Liver (tissue), 8 donors: ENCODE measurements at regions not wholly inside any gene's neighbourhood (a gene's known extent, or its start where the extent isn't known, plus 50 kb on each side); places are given as distances from the start of the nearest gene placed in this dataset.
"Not testable (repeated sequence)": the region's sequence is repeated elsewhere in the genome, so short reads cannot be mapped to it uniquely, and the experiment has no call there.

Source experiments
- DNase-seq: peaks from one replicate; pipeline ENCODE4 v3.0.0-alpha.2; 2017; ENCODE audit warnings: low spot score
- H3K27ac ChIP-seq, 2 donors: one replicate each; pipeline ENCODE4 v1.7.0; 2013; ENCODE audit warnings: inconsistent platforms in 2 of 2, low read length in 2 of 2, control low read depth in 1 of 2, low read depth in 1 of 2, mild to moderate bottlenecking in 1 of 2
- H3K27me3 ChIP-seq, 4 donors: one replicate each; pipeline versions ENCODE4 v1.6.1 to v1.7.0; 2013; ENCODE audit warnings: low read length in 3 of 4, inconsistent platforms in 1 of 4, mild to moderate bottlenecking in 1 of 4, moderate library complexity in 1 of 4; ENCODE audit not compliant: control insufficient read depth in 4 of 4, insufficient read depth in 4 of 4
- H3K36me3 ChIP-seq, 4 donors: one replicate each; pipeline versions ENCODE4 v1.6.1 to v1.7.0; 2013; ENCODE audit warnings: low read length in 3 of 4, mild to moderate bottlenecking in 3 of 4, low read depth in 1 of 4, moderate library complexity in 1 of 4; ENCODE audit not compliant: control insufficient read depth in 4 of 4, insufficient read depth in 3 of 4
- H3K4me1 ChIP-seq, 4 donors: one replicate each; pipeline versions ENCODE4 v1.6.1 to v1.7.0; 2013; ENCODE audit warnings: low read length in 3 of 4, mild to moderate bottlenecking in 3 of 4, moderate library complexity in 1 of 4; ENCODE audit not compliant: control insufficient read depth in 4 of 4, insufficient read depth in 4 of 4
- H3K4me3 ChIP-seq, 3 donors: one replicate each; pipeline versions ENCODE4 v1.6.1 to v1.7.0; 2013; ENCODE audit warnings: low read length in 3 of 3, control low read depth in 1 of 3, low read depth in 1 of 3, mild to moderate bottlenecking in 1 of 3
- H3K9ac ChIP-seq, 2 donors: one replicate each; pipeline ENCODE4 v1.7.0; 2013; ENCODE audit warnings: low read length in 2 of 2, mild to moderate bottlenecking in 2 of 2, moderate library complexity in 2 of 2, control low read depth in 1 of 2, low read depth in 1 of 2
- H3K9me3 ChIP-seq, 4 donors: one replicate each; pipeline versions ENCODE4 v1.6.1 to v1.7.0; 2013; ENCODE audit warnings: low read length in 3 of 4; ENCODE audit not compliant: control insufficient read depth in 4 of 4
- EGR1 ChIP-seq, 2 donors: IDR thresholded peaks; 2 replicates each; pipeline ENCODE4 v1.6.1; 2016 to 2018; ENCODE audit warnings: antibody characterized with exemption in 2 of 2, low read depth in 2 of 2
- FOXA1 ChIP-seq: IDR thresholded peaks from 2 replicates; pipeline ENCODE4 v1.6.1; 2016; ENCODE audit warnings: antibody characterized with exemption
- FOXA2 ChIP-seq: IDR thresholded peaks from 2 replicates; pipeline ENCODE4 v1.6.1; 2016; ENCODE audit warnings: antibody characterized with exemption
- GABPA ChIP-seq, 2 donors: IDR thresholded peaks in 1 of 2; conservative IDR thresholded peaks in 1 of 2; 2 replicates each; pipeline ENCODE4 v1.6.1; 2016; ENCODE audit warnings: antibody characterized with exemption in 2 of 2, mild to moderate bottlenecking in 1 of 2, moderate library complexity in 1 of 2
- HNF4A ChIP-seq, 2 donors: conservative IDR thresholded peaks; 2 replicates each; pipeline ENCODE4 v1.6.1; 2016; ENCODE audit warnings: antibody characterized with exemption in 2 of 2, mild to moderate bottlenecking in 2 of 2
- HNF4G ChIP-seq: IDR thresholded peaks from 2 replicates; pipeline ENCODE4 v1.6.1; 2016; ENCODE audit warnings: antibody characterized with exemption
- JUND ChIP-seq, 2 donors: IDR thresholded peaks; 2 replicates each; pipeline ENCODE4 v1.6.1; 2016; ENCODE audit warnings: antibody characterized with exemption in 2 of 2
- NR2F2 ChIP-seq: IDR thresholded peaks from 2 replicates; pipeline ENCODE4 v1.6.1; 2016; ENCODE audit warnings: antibody characterized with exemption
- RAD21 ChIP-seq, 2 donors: IDR thresholded peaks; 2 replicates each; pipeline ENCODE4 v1.6.1; 2016; ENCODE audit warnings: antibody characterized with exemption in 2 of 2, mild to moderate bottlenecking in 2 of 2
- RXRA ChIP-seq, 2 donors: IDR thresholded peaks; 2 replicates each; pipeline ENCODE4 v1.6.1; 2017 to 2018; ENCODE audit warnings: antibody characterized with exemption in 2 of 2, mild to moderate bottlenecking in 1 of 2
- SP1 ChIP-seq: IDR thresholded peaks from 2 replicates; pipeline ENCODE4 v1.6.1; 2018; ENCODE audit warnings: antibody characterized with exemption, mild to moderate bottlenecking
- TAF1 ChIP-seq: conservative IDR thresholded peaks from 2 replicates; pipeline ENCODE4 v1.6.1; 2016; ENCODE audit warnings: antibody characterized with exemption, mild to moderate bottlenecking
- YY1 ChIP-seq: IDR thresholded peaks from 2 replicates; pipeline ENCODE4 v1.6.1; 2016; ENCODE audit warnings: antibody characterized with exemption, mild to moderate bottlenecking
- WGBS: extraction: QIAGEN DNeasy Blood & Tissue Kit; methylation state at CpG from one replicate; pipeline ENCODE4 v1.1.7; 2013; 5-methylcytosine and 5-hydroxymethylcytosine counted together
- TF ChIP-seq, protein P1 (sequence below): IDR thresholded peaks from 2 replicates; pipeline ENCODE4 v1.6.1; 2016; ENCODE audit warnings: antibody characterized with exemption
- TF ChIP-seq, protein P2 (sequence below): IDR thresholded peaks from 2 replicates; pipeline ENCODE4 v1.6.1; 2016; ENCODE audit warnings: antibody characterized with exemption
- TF ChIP-seq, protein P3 (sequence below): fragments of 150-350 bp; IDR thresholded peaks from 2 replicates; pipeline ENCODE4 v1.5.1; 2017; ENCODE audit warnings: improper control_type of control experiment, low read depth, low read length; ENCODE audit not compliant: missing input control
- TF ChIP-seq, protein P4 (sequence below): IDR thresholded peaks from 2 replicates; pipeline ENCODE4 v1.6.1; 2016; ENCODE audit warnings: antibody characterized with exemption
- TF ChIP-seq, protein P5 (sequence below): IDR thresholded peaks from 2 replicates; pipeline ENCODE4 v1.6.1; 2016; ENCODE audit warnings: antibody characterized with exemption, mild to moderate bottlenecking
- donor health status: healthy.
- donor health status: healthy.
- donor health status: healthy.
- donor health status: healthy.
- donor health status: healthy.

DNA sequence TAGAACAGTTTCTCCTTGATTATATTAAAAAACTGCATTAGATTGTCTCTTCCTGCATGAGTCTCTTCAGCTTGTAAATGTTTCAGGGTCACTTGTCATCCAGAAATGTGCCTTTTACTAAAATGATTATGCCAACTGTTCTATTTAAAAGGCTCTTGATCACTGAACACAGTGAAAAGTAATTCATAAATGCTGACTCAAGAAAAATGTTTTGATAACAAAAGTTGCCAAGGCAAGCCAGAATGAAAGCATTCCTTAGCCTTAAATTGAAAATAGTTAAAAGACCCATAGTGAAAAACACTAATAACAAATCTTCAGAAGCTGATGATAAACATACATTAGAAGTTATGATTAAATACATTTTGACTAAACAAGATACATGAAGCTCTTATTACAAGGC is 356.0 kb upstream of the KIF2B start:
- Histone ChIP-seq H3K9me3 (no peaks in the 10 kb centered on the region), H3K36me3 (no peaks in the 10 kb centered on the region)
- TF ChIP-seq NR2F2 (no peak), SP1 (no peak), RXRA (IDR thresholded peaks at IDR 0.05) (no peak), GABPA (IDR thresholded peaks at IDR 0.05 in 1 of 2, conservative IDR thresholded peaks at IDR 0.05 in 1 of 2) (no peak), JUND (IDR thresholded peaks at IDR 0.05) (no peak), YY1 (no peak), EGR1 (IDR thresholded peaks at IDR 0.05; ENCODE audit: low read depth in 2 of 2) (no peak), FOXA1 (no peak), HNF4A (conservative IDR thresholded peaks at IDR 0.05) (no peak), RAD21 (IDR thresholded peaks at IDR 0.05) (no peak), HNF4G (no peak), TAF1 (no peak), FOXA2 (no peak)
- TF ChIP-seq, protein P1, sequence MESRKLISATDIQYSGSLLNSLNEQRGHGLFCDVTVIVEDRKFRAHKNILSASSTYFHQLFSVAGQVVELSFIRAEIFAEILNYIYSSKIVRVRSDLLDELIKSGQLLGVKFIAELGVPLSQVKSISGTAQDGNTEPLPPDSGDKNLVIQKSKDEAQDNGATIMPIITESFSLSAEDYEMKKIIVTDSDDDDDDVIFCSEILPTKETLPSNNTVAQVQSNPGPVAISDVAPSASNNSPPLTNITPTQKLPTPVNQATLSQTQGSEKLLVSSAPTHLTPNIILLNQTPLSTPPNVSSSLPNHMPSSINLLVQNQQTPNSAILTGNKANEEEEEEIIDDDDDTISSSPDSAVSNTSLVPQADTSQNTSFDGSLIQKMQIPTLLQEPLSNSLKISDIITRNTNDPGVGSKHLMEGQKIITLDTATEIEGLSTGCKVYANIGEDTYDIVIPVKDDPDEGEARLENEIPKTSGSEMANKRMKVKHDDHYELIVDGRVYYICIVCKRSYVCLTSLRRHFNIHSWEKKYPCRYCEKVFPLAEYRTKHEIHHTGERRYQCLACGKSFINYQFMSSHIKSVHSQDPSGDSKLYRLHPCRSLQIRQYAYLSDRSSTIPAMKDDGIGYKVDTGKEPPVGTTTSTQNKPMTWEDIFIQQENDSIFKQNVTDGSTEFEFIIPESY = no peak
- TF ChIP-seq, protein P2, sequence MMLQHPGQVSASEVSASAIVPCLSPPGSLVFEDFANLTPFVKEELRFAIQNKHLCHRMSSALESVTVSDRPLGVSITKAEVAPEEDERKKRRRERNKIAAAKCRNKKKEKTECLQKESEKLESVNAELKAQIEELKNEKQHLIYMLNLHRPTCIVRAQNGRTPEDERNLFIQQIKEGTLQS = no peak
- TF ChIP-seq, protein P3, sequence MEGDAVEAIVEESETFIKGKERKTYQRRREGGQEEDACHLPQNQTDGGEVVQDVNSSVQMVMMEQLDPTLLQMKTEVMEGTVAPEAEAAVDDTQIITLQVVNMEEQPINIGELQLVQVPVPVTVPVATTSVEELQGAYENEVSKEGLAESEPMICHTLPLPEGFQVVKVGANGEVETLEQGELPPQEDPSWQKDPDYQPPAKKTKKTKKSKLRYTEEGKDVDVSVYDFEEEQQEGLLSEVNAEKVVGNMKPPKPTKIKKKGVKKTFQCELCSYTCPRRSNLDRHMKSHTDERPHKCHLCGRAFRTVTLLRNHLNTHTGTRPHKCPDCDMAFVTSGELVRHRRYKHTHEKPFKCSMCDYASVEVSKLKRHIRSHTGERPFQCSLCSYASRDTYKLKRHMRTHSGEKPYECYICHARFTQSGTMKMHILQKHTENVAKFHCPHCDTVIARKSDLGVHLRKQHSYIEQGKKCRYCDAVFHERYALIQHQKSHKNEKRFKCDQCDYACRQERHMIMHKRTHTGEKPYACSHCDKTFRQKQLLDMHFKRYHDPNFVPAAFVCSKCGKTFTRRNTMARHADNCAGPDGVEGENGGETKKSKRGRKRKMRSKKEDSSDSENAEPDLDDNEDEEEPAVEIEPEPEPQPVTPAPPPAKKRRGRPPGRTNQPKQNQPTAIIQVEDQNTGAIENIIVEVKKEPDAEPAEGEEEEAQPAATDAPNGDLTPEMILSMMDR = no peak
- TF ChIP-seq, protein P4, sequence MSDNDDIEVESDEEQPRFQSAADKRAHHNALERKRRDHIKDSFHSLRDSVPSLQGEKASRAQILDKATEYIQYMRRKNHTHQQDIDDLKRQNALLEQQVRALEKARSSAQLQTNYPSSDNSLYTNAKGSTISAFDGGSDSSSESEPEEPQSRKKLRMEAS = no peak
- TF ChIP-seq, protein P5, sequence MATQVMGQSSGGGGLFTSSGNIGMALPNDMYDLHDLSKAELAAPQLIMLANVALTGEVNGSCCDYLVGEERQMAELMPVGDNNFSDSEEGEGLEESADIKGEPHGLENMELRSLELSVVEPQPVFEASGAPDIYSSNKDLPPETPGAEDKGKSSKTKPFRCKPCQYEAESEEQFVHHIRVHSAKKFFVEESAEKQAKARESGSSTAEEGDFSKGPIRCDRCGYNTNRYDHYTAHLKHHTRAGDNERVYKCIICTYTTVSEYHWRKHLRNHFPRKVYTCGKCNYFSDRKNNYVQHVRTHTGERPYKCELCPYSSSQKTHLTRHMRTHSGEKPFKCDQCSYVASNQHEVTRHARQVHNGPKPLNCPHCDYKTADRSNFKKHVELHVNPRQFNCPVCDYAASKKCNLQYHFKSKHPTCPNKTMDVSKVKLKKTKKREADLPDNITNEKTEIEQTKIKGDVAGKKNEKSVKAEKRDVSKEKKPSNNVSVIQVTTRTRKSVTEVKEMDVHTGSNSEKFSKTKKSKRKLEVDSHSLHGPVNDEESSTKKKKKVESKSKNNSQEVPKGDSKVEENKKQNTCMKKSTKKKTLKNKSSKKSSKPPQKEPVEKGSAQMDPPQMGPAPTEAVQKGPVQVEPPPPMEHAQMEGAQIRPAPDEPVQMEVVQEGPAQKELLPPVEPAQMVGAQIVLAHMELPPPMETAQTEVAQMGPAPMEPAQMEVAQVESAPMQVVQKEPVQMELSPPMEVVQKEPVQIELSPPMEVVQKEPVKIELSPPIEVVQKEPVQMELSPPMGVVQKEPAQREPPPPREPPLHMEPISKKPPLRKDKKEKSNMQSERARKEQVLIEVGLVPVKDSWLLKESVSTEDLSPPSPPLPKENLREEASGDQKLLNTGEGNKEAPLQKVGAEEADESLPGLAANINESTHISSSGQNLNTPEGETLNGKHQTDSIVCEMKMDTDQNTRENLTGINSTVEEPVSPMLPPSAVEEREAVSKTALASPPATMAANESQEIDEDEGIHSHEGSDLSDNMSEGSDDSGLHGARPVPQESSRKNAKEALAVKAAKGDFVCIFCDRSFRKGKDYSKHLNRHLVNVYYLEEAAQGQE = no peak

DNA sequence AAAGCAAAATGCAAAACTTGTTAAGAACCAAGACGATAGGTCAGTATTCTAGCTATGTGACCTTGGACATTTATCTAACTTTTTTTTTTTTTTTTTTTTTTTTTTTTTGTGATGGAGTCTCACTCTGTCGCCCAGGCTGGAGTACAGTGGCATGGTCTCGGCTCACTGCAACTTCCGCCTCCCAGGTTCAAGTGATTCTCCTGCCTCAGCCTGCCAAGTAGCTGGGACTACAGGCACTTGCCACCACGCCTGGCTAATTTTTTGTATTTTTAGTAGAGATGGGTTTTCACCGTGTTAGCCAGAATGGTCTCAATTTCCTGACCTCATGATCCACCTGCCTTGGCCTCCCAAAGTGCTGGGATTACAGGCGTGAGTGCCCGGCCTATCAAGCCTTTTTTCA is 358.3 kb upstream of the KIF2B start:
- not testable (repeated sequence) for H3K9ac ChIP-seq, H3K9me3 ChIP-seq, H3K4me1 ChIP-seq, H3K4me3 ChIP-seq, H3K36me3 ChIP-seq, DNase-seq, H3K27ac ChIP-seq, H3K27me3 ChIP-seq
- WGBS = 84% methylated on average over 8 of the region's 8 CpGs

More for the DNA sequence above, 356.0 kb upstream of the KIF2B start:
- Histone ChIP-seq H3K27ac (no peak overlapping the region), H3K27me3 (no peaks in the 10 kb centered on the region), H3K4me1 (no peaks in the 10 kb centered on the region), H3K4me3 (no peak overlapping the region), H3K9ac (no peak overlapping the region)
- no peak for DNase-seq
